Lower leg skin (tissue), 3 donors: ENCODE measurements at regions not wholly inside any gene's neighbourhood (a gene's known extent, or its start where the extent isn't known, plus 50 kb on each side); places are given as distances from the start of the nearest gene placed in this dataset.

Experiments
- POLR2A ChIP-seq, 2 donors: fragments of 450-650 bp; IDR thresholded peaks; one replicate each; pipeline ENCODE4 v1.6.1; 2016 to 2017; ENCODE audit warnings: antibody characterized with exemption in 2 of 2, mild to moderate bottlenecking in 1 of 2, moderate library complexity in 1 of 2
- TF ChIP-seq, protein P1 (sequence below), 3 donors: fragments of 450-650 bp; IDR thresholded peaks; one replicate each; pipeline ENCODE4 v1.5.1; 2016; ENCODE audit warnings: antibody characterized with exemption in 3 of 3, mild to moderate bottlenecking in 3 of 3, moderate library complexity in 2 of 3

DNA sequence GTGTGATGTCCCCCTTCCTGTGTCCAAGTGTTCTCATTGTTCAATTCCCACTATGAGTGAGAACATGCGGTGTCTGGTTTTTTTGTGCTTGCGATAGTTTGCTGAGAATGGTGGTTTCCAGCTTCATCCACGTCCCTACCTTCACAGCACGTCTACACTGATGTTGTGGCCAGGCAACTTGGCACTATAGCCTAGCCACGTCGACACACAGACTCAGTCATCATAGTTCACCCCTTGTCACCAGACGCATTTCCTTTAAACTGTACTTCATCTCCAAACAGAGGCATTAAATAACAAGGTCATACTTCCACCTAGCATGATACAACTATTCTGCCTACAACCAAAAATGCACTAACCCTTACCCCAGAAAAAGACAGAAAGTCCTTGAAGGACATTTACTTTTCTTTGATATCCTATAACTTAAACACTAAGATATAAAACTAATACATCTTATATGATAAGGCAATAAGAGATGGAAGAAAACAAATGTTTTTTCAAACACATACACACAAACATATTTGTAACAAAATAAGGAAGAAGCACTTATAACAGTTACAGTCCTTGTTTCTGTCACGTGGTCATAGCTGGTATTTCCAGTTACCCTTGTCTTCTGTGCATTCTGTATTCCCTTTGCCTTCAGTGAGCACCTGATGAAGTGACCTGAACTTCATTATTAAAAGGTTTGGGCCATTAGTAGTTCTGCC, 121.4 kb downstream of the KLF13 start:
- TF ChIP-seq POLR2A (IDR thresholded peaks at IDR 0.05) = no peak
- TF ChIP-seq, protein P1, sequence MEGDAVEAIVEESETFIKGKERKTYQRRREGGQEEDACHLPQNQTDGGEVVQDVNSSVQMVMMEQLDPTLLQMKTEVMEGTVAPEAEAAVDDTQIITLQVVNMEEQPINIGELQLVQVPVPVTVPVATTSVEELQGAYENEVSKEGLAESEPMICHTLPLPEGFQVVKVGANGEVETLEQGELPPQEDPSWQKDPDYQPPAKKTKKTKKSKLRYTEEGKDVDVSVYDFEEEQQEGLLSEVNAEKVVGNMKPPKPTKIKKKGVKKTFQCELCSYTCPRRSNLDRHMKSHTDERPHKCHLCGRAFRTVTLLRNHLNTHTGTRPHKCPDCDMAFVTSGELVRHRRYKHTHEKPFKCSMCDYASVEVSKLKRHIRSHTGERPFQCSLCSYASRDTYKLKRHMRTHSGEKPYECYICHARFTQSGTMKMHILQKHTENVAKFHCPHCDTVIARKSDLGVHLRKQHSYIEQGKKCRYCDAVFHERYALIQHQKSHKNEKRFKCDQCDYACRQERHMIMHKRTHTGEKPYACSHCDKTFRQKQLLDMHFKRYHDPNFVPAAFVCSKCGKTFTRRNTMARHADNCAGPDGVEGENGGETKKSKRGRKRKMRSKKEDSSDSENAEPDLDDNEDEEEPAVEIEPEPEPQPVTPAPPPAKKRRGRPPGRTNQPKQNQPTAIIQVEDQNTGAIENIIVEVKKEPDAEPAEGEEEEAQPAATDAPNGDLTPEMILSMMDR (IDR thresholded peaks at IDR 0.05) = no peak
